Keratinocyte (primary cell): ENCODE measurements at regions not wholly inside any gene's neighbourhood (a gene's known extent, or its start where the extent isn't known, plus 50 kb on each side); places are given as distances from the start of the nearest gene placed in this dataset.

Source experiments
- DNase-seq: peaks from one replicate; pipeline ENCODE4 v3.0.0-alpha.2; 2011; ENCODE audit warnings: low read depth, missing footprints, low spot score
- FAIRE-seq: peaks from 2 replicates; lab custom pipeline; 2011; peaks lifted over from hg19 to GRCh38; lab: Jason Lieb, UNC
- H2AFZ ChIP-seq: 2 replicates; pipeline ENCODE4 v1.6.0; 2012; ENCODE audit warnings: low read length, control low read depth, inconsistent platforms; ENCODE audit not compliant: control insufficient read depth
- H3K27ac ChIP-seq: 2 replicates; pipeline ENCODE4 v1.5.1; 2011; ENCODE audit warnings: low read length; ENCODE audit not compliant: control insufficient read depth, insufficient read depth
- H3K27me3 ChIP-seq: 3 replicates; pipeline ENCODE4 v1.6.0; 2011; ENCODE audit warnings: low read length; ENCODE audit not compliant: control insufficient read depth, insufficient read depth; ENCODE audit errors: extremely low read depth
- H3K36me3 ChIP-seq, 2 experiments: 2 replicates in 1 of 2; 3 replicates in 1 of 2; pipeline ENCODE4 v1.5.1; 2011; ENCODE audit warnings: low read length in 2 of 2, mild to moderate bottlenecking in 1 of 2; ENCODE audit not compliant: control insufficient read depth in 2 of 2, insufficient read depth in 2 of 2; ENCODE audit errors: extremely low read depth in 1 of 2
- H3K4me1 ChIP-seq: 3 replicates; pipeline ENCODE4 v1.5.1; 2011; ENCODE audit warnings: low read length; ENCODE audit not compliant: control insufficient read depth, insufficient read depth; ENCODE audit errors: extremely low read depth
- H3K4me2 ChIP-seq: 3 replicates; pipeline ENCODE4 v1.6.0; 2011; ENCODE audit warnings: low read depth, low read length; ENCODE audit not compliant: control insufficient read depth, insufficient read depth; ENCODE audit errors: extremely low read depth
- H3K4me3 ChIP-seq, 3 experiments: fragments of 200-600 bp in 1 of 3; sonication (generic) in 1 of 3; 2 replicates in 2 of 3; 3 replicates in 1 of 3; pipeline ENCODE4 v1.5.1; 2011 to 2016; ENCODE audit warnings: low read length in 3 of 3, mild to moderate bottlenecking in 3 of 3, control low read depth in 2 of 3, inconsistent platforms in 1 of 3, low read depth in 1 of 3, mixed read lengths in 1 of 3, mixed run types in 1 of 3, moderate library complexity in 1 of 3; ENCODE audit not compliant: control insufficient read depth in 2 of 3, insufficient read depth in 2 of 3; ENCODE audit errors: extremely low read depth in 1 of 3
- H3K79me2 ChIP-seq: 2 replicates; pipeline ENCODE4 v1.6.0; 2012; ENCODE audit warnings: low read length; ENCODE audit not compliant: control insufficient read depth, insufficient read depth
- H3K9ac ChIP-seq: 3 replicates; pipeline ENCODE4 v1.6.0; 2011; ENCODE audit warnings: low read length; ENCODE audit not compliant: control insufficient read depth, insufficient read depth; ENCODE audit errors: extremely low read depth
- H3K9me1 ChIP-seq: 3 replicates; pipeline ENCODE4 v1.6.0; 2011; ENCODE audit warnings: low read length; ENCODE audit not compliant: control insufficient read depth, insufficient read depth; ENCODE audit errors: extremely low read depth
- H3K9me3 ChIP-seq: 2 replicates; pipeline ENCODE4 v1.5.1; 2012; ENCODE audit warnings: low read depth, low read length; ENCODE audit not compliant: control insufficient read depth
- H4K20me1 ChIP-seq: 3 replicates; pipeline ENCODE4 v1.6.0; 2011; ENCODE audit warnings: low read length; ENCODE audit not compliant: control insufficient read depth, insufficient read depth; ENCODE audit errors: extremely low read depth
- EZH2 ChIP-seq: IDR thresholded peaks from one replicate; pipeline ENCODE4 v1.6.1; 2012; ENCODE audit warnings: inconsistent platforms, mild to moderate bottlenecking, low read length, moderate library complexity
- dilution Hi-C: fragments of 300-500 bp; cut with MboI; formaldehyde crosslinking; loops from one replicate; pipeline ENCODE4 v1.7.0; 2020; ENCODE audit warnings: low sequenced_read_pairs; ENCODE audit not compliant: extremely low pct_ligation_motif_present
- TF ChIP-seq, protein P1 (sequence below), 3 experiments: IDR thresholded peaks in 1 of 3; conservative IDR thresholded peaks in 1 of 3; optimal IDR thresholded peaks in 1 of 3; 2 replicates in 2 of 3; 3 replicates in 1 of 3; pipeline versions ENCODE3 to v1.5.1; 2011; ENCODE audit warnings: low read length in 3 of 3, mild to moderate bottlenecking in 3 of 3, moderate library complexity in 2 of 3, control low read depth in 1 of 3, inconsistent platforms in 1 of 3; ENCODE audit not compliant: insufficient read depth in 2 of 3; ENCODE audit errors: extremely low read depth in 1 of 3

DNA sequence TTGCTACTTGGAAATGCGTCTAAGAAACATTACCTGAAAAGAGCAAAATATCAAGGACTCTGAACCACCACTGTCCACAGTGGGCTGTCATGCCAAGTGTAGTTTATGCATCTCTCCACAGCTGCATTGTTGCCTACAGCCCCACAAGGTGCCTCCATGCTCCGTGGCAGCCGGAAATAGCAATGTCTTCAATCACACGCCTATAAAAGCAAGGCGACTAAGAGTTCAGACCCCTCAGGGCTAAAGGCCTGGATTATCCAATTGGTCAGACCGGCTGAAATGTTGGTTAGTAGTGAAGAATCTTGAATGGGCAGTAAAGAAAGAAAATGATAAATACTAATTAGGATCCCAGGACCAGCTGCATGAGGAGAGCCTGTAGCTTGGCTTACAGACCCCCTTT, 114.0 kb upstream of the SLC35G4 start:
- no peak overlapping the region for H3K4me2 ChIP-seq
- H3K9ac ChIP-seq: no peak overlapping the region
- FAIRE-seq (no peak), DNase-seq (no peak)
- no peaks in the 10 kb centered on the region for H3K79me2 ChIP-seq
- H3K9me1 ChIP-seq: no peaks in the 10 kb centered on the region
- no peaks in the 10 kb centered on the region for H3K27me3 ChIP-seq
- no peak overlapping the region for H3K27ac ChIP-seq
- no peak overlapping the region for H2AFZ ChIP-seq
- peaks cover 20% of the 10 kb centered on the region for H3K4me1 ChIP-seq
- H4K20me1 ChIP-seq: no peaks in the 10 kb centered on the region
- dilution Hi-C loops: no loop called here
- H3K36me3 ChIP-seq: no peaks in the 10 kb centered on the region
- TF ChIP-seq, protein P1, sequence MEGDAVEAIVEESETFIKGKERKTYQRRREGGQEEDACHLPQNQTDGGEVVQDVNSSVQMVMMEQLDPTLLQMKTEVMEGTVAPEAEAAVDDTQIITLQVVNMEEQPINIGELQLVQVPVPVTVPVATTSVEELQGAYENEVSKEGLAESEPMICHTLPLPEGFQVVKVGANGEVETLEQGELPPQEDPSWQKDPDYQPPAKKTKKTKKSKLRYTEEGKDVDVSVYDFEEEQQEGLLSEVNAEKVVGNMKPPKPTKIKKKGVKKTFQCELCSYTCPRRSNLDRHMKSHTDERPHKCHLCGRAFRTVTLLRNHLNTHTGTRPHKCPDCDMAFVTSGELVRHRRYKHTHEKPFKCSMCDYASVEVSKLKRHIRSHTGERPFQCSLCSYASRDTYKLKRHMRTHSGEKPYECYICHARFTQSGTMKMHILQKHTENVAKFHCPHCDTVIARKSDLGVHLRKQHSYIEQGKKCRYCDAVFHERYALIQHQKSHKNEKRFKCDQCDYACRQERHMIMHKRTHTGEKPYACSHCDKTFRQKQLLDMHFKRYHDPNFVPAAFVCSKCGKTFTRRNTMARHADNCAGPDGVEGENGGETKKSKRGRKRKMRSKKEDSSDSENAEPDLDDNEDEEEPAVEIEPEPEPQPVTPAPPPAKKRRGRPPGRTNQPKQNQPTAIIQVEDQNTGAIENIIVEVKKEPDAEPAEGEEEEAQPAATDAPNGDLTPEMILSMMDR (optimal IDR thresholded peaks at IDR 0.05 in 1 of 3, IDR thresholded peaks at IDR 0.05 in 1 of 3, conservative IDR thresholded peaks at IDR 0.05 in 1 of 3; ENCODE audit: extremely low read depth in 1 of 3, insufficient read depth in 2 of 3, low read length in 3 of 3): no peak
- no peak for TF ChIP-seq EZH2
- H3K9me3 ChIP-seq: no peaks in the 10 kb centered on the region
- no peak overlapping the region for H3K4me3 ChIP-seq

DNA sequence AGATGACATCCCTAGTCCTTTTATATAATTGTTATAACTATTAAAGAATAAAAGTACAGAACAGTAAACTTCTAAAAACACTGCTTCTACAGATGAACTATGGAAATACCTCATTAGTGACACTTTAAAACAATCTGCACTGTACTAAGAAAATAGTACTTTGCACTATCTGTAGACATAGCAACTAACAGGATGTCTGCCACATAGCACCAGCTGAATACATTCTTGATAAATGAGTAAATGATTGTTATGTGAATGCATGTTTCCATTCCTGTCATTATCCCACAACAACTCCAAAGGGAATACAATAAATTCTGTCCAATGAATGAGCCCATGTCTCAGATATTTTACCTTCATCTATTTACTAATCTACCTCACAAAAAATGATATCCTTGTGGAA, 115.3 kb upstream of the SLC35G4 start:
- Histone ChIP-seq H3K9me3 (no peaks in the 10 kb centered on the region), H3K4me2 (no peak overlapping the region), H4K20me1 (no peaks in the 10 kb centered on the region), H3K9me1 (no peaks in the 10 kb centered on the region), H3K36me3 (no peaks in the 10 kb centered on the region), H3K4me1 (peaks cover 11% of the 10 kb centered on the region), H3K4me3 (no peak overlapping the region), H2AFZ (no peak overlapping the region), H3K79me2 (no peaks in the 10 kb centered on the region), H3K27me3 (no peaks in the 10 kb centered on the region), H3K27ac (no peak overlapping the region), H3K9ac (no peak overlapping the region)
- dilution Hi-C loops: no loop called here
- FAIRE-seq: peak; percentile 53
- no peak for DNase-seq
- TF ChIP-seq, protein P1 (optimal IDR thresholded peaks at IDR 0.05 in 1 of 3, IDR thresholded peaks at IDR 0.05 in 1 of 3, conservative IDR thresholded peaks at IDR 0.05 in 1 of 3; ENCODE audit: extremely low read depth in 1 of 3, insufficient read depth in 2 of 3, low read length in 3 of 3): no peak
- TF ChIP-seq EZH2: no peak
